ENCODE measurements at regions not wholly inside any gene's neighbourhood (a gene's known extent, or its start where the extent isn't known, plus 50 kb on each side); places are given as distances from the start of the nearest gene placed in this dataset.

DNA sequence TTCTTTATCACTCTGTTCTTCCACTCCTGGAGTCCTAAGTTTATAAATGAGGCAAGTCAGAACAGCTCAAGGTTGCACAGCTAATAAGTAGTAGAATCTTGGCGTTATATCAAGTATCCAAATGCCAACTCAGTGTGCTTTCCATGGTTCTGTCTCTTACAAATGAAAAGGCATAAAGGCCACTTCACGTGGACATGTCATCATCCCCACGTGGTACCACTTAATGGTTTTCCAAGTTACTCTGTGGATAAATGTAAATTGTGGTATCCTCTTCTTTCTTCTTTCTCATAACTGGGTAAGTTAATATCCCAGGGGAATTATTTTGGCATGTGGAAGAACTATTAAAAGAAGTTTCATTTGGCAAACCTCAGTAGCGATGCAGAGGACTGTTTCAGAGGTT, 131.5 kb upstream of the L3MBTL4 start:
- no peaks in the 10 kb centered on the region for H3K27me3 Mint-ChIP-seq
- no peaks in the 10 kb centered on the region for H3K9me3 Mint-ChIP-seq
- H3K27ac Mint-ChIP-seq = no peak overlapping the region
- no peaks in the 10 kb centered on the region for H3K4me1 Mint-ChIP-seq
- ChIA-PET POLR2A (no interaction called here), CTCF (interaction anchor here (0.6 kb wide), 1 partner anchor 64 kb away, joined by 3 read pairs; no protein-coding TSS in a partner anchor)
- no peak for DNase-seq
- no peaks in the 10 kb centered on the region for H3K36me3 Mint-ChIP-seq (ENCODE audit: low read depth)
- H3K4me3 Mint-ChIP-seq = no peak overlapping the region

DNA sequence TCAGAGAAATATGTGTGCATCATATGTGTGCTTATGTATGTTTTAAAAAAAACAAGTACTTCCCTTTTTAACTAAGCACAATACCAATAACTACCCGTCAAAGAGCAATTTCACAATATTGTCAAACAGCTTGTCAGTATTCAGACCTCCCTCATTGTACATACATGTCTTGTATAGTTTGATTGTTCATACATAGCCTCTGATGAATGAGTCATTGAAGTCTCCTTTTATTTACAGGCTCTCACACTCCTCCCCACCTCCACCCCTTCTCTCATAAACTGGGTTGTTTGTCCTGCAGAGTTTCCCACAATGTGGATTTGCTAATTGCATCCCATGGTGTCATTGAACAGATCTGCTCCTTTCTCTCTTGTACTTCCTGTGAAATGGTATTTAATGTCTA, 132.8 kb upstream of the L3MBTL4 start:
- Mint-ChIP-seq H3K27me3 (no peaks in the 10 kb centered on the region), H3K36me3 (ENCODE audit: low read depth) (no peaks in the 10 kb centered on the region), H3K4me1 (no peaks in the 10 kb centered on the region), H3K9me3 (no peaks in the 10 kb centered on the region), H3K4me3 (no peak overlapping the region), H3K27ac (no peak overlapping the region)
- CTCF ChIA-PET = no interaction called here
- no peak for DNase-seq
- POLR2A ChIA-PET = no interaction called here

DNA sequence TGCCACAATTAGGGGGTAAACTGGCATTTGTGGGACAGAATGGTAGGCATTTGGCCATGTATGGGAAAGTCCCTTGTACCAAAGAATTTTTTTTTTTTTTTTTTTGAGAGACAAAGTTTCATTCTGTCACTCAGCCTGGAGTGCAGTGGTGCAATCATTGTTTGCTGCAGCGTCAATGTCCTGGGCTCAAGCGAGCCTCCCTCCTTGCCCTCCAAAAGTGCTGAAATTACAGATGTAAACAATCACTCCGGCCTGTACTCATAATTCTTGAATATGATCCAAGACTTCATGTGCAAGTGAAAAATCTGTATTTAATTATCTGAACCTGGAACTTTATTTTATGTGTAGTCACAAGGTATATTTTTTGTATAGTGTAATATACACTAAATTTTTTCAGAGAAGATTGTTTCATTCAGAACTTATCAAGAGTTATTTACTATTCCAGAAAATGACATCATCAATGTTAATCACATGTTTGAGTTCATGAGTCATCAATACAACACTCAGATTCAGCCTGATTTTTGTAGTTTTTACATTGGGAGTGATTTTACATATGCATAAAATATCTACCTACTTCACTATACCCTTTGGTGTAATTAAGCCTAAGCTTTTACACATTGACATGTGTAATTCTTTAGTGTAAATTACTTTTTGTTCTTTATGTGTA, 138.7 kb upstream of the L3MBTL4 start:
- no peaks in the 10 kb centered on the region for H3K4me1 Mint-ChIP-seq
- H3K36me3 Mint-ChIP-seq (ENCODE audit: low read depth) = no peaks in the 10 kb centered on the region
- H3K4me3 Mint-ChIP-seq = no peak overlapping the region
- DNase-seq = no peak
- no peaks in the 10 kb centered on the region for H3K27me3 Mint-ChIP-seq
- CTCF ChIA-PET = no interaction called here
- POLR2A ChIA-PET = no interaction called here
- no peak overlapping the region for H3K27ac Mint-ChIP-seq
- no peaks in the 10 kb centered on the region for H3K9me3 Mint-ChIP-seq

DNA sequence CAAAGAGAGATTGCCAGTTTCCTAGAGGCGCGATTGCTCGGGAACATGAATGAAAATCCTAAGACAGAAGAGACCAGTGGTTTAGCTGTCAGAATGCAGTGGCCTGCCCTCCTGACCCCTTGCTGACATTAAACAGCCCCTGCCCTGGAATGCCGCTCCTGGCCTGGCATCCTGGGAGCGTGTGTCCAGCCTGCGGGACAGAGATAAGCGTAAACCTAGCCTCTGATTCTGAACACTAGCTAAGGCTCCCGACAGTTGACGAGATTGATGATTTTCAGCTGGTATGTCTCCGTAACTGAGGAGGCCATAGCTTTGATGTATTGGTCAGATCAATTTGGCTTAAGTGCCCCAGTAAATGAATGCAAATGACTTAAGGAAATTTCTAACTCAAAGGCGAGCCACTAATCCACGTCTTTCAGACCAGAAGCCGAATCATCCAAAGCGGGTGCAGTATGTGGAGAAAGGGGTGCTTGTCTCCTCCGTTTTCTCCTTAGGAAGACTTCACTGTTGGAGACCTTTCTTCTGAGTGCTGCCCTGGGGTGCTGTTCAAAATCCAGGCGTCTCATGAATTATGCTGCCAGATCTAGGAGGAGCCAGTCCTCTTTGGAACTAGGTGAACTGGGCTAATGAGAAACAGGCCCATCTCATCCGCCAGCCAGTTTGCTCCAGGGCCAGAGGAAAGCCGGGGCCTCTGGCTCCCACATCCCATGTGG, 142.5 kb upstream of the L3MBTL4 start:
- ChIA-PET CTCF (interaction anchor here (0.6 kb wide), 1 partner anchor 18 kb away, joined by 3 read pairs; no protein-coding TSS in a partner anchor), POLR2A (no interaction called here)
- Mint-ChIP-seq H3K27me3 (no peaks in the 10 kb centered on the region), H3K27ac (no peak overlapping the region), H3K9me3 (no peaks in the 10 kb centered on the region), H3K4me3 (no peak overlapping the region), H3K36me3 (ENCODE audit: low read depth) (no peaks in the 10 kb centered on the region), H3K4me1 (no peaks in the 10 kb centered on the region)
- DNase-seq = no peak

DNA sequence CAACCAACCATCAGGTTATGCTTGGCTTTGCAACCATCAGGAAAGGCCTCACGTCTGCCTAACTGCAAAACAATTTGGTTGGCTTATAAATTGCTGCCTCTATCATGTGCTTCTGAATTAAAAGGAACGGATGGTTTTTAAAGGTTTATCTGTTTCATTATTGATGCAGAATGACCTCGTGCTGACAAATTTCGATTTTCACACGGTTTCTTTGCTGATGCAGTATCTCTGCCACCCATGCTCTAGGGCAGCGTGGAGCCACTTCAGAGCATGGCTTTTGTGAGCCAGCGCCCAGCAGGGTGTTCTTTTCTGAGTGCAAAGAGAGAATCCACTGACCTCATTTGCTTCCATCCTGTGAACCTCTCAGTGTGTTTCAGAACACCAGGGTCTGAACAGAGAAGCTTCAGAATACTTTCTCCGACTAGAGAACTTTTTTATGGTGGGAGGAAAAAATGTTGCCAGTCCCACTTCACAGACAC, 143.1 kb upstream of the L3MBTL4 start:
- Mint-ChIP-seq H3K27ac (no peak overlapping the region), H3K27me3 (no peaks in the 10 kb centered on the region)
- POLR2A ChIA-PET = no interaction called here

DNA sequence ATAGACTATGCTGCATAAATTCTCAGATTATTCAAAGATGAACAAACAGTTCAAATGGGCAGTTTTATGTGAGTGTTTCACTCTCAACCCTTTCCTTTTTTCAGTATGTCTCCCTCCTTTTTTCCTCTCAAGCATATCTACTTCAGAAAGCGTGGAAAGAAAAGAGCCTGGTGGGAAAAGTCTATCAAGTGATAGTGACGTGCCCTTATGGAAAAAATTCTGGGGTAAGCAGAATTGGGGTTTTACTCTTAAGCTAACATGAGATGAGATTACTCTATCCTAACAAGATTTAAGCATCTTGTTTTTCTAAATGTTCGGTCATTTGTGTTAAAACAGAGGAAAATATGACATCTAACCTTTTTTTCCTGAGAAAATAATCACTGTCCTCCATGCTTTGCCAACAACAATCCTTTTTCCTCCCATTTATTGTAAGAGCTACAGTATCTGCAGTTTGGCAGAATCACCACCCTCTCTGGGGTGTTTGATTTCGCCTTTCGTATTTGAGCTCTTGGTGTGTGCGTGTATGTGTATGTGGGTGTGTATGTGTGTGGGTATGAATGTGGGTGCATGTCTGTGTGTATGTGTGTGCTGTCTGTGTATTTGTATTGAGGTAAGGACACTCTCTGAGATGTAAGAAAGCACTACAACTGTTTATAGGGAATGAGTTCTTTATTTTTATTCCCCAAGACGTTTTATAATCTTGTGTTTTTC, 143.9 kb upstream of the L3MBTL4 start:
- no peaks in the 10 kb centered on the region for H3K4me1 Mint-ChIP-seq
- no peaks in the 10 kb centered on the region for H3K9me3 Mint-ChIP-seq
- ChIA-PET CTCF (no interaction called here), POLR2A (no interaction called here)
- H3K4me3 Mint-ChIP-seq = no peak overlapping the region
- H3K36me3 Mint-ChIP-seq (ENCODE audit: low read depth) = no peaks in the 10 kb centered on the region
- no peaks in the 10 kb centered on the region for H3K27me3 Mint-ChIP-seq
- no peak overlapping the region for H3K27ac Mint-ChIP-seq
- DNase-seq = no peak

More for the DNA sequence above, 143.1 kb upstream of the L3MBTL4 start:
- no peak for DNase-seq
- no peak overlapping the region for H3K4me3 Mint-ChIP-seq
- no peaks in the 10 kb centered on the region for H3K36me3 Mint-ChIP-seq (ENCODE audit: low read depth)
- no peaks in the 10 kb centered on the region for H3K9me3 Mint-ChIP-seq
- CTCF ChIA-PET = no interaction called here
- no peaks in the 10 kb centered on the region for H3K4me1 Mint-ChIP-seq

DNA sequence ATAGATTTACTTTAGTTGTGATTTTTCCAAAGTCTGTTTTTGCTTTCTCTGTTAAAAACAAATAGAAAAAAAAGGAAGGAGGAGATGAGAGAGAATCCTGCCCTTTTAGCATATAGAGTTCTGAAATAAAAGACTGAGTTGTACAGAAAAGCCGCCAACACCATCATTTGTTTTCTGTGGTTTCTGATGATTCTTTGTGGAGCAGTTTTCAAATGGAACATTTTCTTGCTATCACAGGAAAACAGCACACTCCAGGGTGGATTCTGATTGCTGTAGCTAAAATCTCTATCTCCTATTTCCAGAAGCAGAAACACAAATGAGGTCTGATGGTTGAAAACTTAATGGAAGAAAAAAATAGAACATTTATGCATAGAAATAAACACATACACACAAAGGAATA, 144.6 kb upstream of the L3MBTL4 start:
- no peak for DNase-seq
- H3K27me3 Mint-ChIP-seq = no peaks in the 10 kb centered on the region
- H3K9me3 Mint-ChIP-seq = no peaks in the 10 kb centered on the region
- H3K4me1 Mint-ChIP-seq = no peaks in the 10 kb centered on the region
- POLR2A ChIA-PET = no interaction called here
- no peak overlapping the region for H3K27ac Mint-ChIP-seq
- H3K4me3 Mint-ChIP-seq = no peak overlapping the region
- CTCF ChIA-PET = no interaction called here
- no peaks in the 10 kb centered on the region for H3K36me3 Mint-ChIP-seq (ENCODE audit: low read depth)

DNA sequence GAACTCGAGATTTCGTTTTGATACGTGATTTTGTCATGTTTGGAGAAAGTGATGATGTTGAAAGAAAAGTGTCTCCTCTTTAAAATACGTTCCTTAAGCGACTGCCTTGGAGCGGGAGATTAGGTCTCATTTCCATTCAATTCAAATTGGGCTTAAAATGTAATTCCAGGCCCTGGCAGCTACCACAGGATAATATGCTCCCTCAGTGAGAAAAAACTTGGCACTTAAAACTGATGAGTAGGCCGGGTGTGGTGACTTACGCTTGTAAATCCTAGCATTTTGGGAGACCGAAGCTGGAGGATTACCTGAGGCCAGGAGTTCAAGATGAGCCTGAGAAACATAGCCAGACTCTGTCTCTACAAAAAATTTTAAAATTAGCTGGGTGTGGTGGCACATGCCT, 146.3 kb upstream of the L3MBTL4 start:
- POLR2A ChIA-PET = no interaction called here
- Mint-ChIP-seq H3K4me3 (no peak overlapping the region), H3K36me3 (ENCODE audit: low read depth) (no peaks in the 10 kb centered on the region), H3K27ac (no peak overlapping the region), H3K9me3 (no peaks in the 10 kb centered on the region), H3K4me1 (no peaks in the 10 kb centered on the region), H3K27me3 (no peaks in the 10 kb centered on the region)
- DNase-seq = no peak
- CTCF ChIA-PET = no interaction called here

DNA sequence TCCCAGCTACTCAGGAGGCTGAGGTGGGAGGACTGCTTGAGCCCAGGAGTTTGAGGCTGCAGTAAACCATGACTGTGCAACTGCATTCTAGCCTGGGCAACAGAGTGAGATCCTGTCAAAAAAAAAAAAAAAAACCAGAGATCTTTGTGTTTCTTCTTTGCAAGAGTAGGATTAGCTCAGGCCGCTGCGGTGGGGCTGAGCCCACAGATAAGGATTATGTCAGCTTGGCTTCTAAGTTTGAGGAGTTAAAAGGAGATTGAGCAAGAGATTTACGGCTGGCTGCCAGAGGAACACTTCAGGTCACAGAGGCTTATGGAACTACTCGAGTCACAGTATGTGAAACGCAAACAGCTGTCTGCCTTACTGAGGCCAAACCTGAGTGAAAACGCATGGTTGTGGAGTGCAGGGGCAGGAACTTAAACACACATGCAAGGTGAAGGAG, 146.7 kb upstream of the L3MBTL4 start:
- H3K4me1 Mint-ChIP-seq = no peaks in the 10 kb centered on the region
- no peak overlapping the region for H3K4me3 Mint-ChIP-seq
- no peak for DNase-seq
- no peaks in the 10 kb centered on the region for H3K36me3 Mint-ChIP-seq (ENCODE audit: low read depth)
- ChIA-PET POLR2A (no interaction called here), CTCF (no interaction called here)
- no peaks in the 10 kb centered on the region for H3K9me3 Mint-ChIP-seq
- no peaks in the 10 kb centered on the region for H3K27me3 Mint-ChIP-seq
- H3K27ac Mint-ChIP-seq = no peak overlapping the region

DNA sequence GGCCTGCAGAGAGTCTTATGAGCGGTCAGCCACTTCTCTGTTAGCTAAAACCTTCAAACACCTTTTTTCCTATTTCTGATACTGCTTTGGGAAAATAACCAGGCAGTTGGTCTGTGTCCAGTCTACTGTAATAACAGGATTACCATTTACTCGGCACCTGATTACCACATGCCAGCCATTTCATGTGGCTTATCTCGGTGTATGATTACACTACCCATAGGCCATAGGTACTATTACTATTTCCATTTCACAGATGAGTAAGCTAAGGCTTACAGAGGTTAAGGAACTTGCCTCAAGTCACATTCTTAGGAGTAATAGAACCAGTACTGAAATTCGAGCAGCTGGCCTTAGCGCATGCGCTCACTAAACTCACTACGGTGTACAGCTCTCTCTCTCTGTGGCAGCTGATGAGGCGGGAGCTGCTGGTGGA, 147.2 kb upstream of the L3MBTL4 start:
- no peak overlapping the region for H3K27ac Mint-ChIP-seq
- H3K27me3 Mint-ChIP-seq = no peaks in the 10 kb centered on the region
- ChIA-PET POLR2A (no interaction called here), CTCF (no interaction called here)
- H3K9me3 Mint-ChIP-seq = no peaks in the 10 kb centered on the region
- no peaks in the 10 kb centered on the region for H3K4me1 Mint-ChIP-seq
- H3K4me3 Mint-ChIP-seq = no peak overlapping the region
- DNase-seq = no peak
- H3K36me3 Mint-ChIP-seq (ENCODE audit: low read depth) = no peaks in the 10 kb centered on the region

DNA sequence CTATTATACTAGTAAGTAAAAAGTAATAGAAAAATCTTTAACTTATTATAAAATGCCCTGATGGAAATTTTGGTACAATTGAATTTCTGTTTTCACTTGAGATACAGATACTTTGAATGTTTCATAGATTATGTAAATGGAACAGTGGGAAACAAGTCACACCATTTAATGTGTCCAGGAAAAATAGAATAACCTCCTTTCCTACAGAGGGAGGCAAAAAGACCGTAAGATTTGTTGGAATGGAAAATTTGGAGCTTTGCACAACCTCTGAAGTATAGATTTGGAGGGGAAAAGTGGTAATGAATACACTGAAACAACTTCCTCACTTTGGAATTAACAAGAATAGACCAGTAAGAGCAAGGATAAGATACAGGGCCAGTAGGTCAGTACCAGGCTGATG, 149.2 kb upstream of the L3MBTL4 start:
- ChIA-PET POLR2A (no interaction called here), CTCF (no interaction called here)
- DNase-seq = no peak
- Mint-ChIP-seq H3K9me3 (no peaks in the 10 kb centered on the region), H3K4me3 (no peak overlapping the region), H3K27ac (no peak overlapping the region), H3K27me3 (no peaks in the 10 kb centered on the region), H3K4me1 (no peaks in the 10 kb centered on the region), H3K36me3 (ENCODE audit: low read depth) (no peaks in the 10 kb centered on the region)

DNA sequence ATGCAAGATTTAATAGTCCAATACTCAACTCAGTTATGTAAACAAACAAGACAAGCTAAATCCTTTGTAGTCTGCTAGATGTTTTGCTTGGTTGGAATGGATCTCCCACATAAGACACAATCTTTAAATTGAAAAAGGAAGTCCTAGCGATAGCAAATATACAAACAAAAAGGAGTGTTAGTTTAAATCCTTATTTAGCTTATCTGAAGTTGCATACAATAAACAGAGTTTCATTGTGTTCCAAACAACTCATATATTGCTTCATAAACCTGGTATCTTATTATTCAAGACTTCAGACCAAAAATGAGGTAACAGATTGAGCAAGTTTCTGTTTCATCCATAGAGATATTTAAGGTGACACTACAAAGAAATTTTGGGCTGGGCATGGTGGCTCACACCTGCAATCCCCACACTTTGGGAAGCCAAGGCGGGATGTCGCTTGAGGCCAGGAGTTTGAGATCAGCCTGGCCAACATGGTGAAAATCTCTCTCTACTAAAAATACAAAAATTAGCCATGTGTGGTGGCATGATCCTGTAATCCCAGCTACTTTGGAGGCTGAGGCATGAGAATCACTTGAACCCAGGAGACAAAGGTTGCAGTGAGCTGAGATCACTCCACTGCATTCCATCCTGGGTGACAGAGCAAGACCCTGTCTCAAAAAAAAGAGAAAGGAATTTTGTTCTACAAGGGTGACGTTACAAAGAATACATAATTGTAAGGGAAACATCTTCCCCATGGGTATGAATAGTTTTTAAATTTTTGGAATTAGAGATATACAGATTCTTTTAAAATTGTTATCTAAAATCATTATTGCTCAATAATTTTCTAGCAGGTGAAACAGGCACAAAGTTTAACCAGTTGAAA, 150.5 kb upstream of the L3MBTL4 start:
- no peaks in the 10 kb centered on the region for H3K27me3 Mint-ChIP-seq
- H3K9me3 Mint-ChIP-seq = no peaks in the 10 kb centered on the region
- no peak overlapping the region for H3K4me3 Mint-ChIP-seq
- no peaks in the 10 kb centered on the region for H3K36me3 Mint-ChIP-seq (ENCODE audit: low read depth)
- POLR2A ChIA-PET = no interaction called here
- H3K4me1 Mint-ChIP-seq = no peaks in the 10 kb centered on the region
- DNase-seq = no peak
- CTCF ChIA-PET = no interaction called here
- H3K27ac Mint-ChIP-seq = no peak overlapping the region

DNA sequence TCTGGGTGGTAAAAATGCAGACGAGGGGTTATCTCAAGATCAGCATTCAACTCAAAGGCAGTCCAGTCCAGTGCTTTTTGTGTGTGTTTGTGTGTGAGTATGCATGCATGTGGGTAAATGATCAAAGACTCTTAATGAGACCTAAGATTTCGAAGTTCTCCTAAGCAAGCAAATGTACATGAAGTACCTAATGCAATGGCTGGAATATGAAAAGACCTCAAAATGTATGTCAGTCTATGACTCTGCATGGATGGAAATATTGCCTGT, 151.0 kb upstream of the L3MBTL4 start:
- Mint-ChIP-seq H3K4me3 (no peak overlapping the region), H3K36me3 (ENCODE audit: low read depth) (no peaks in the 10 kb centered on the region), H3K9me3 (no peaks in the 10 kb centered on the region), H3K27ac (no peak overlapping the region), H3K27me3 (no peaks in the 10 kb centered on the region), H3K4me1 (no peaks in the 10 kb centered on the region)
- DNase-seq = no peak
- CTCF ChIA-PET = no interaction called here
- POLR2A ChIA-PET = no interaction called here

All from activated CD4-positive, alpha-beta T cell treated with anti-CD3 and anti-CD28 coated beads, Interleukin-2, amount 10 ng/mL, durations not matched to agents 7 days and 5 days (primary cell).